Endodermal cell (in vitro differentiated cells): ENCODE measurements at regions not wholly inside any gene's neighbourhood (a gene's known extent, or its start where the extent isn't known, plus 50 kb on each side); places are given as distances from the start of the nearest gene placed in this dataset.
"Not testable (repeated sequence)": the region's sequence is repeated elsewhere in the genome, so short reads cannot be mapped to it uniquely, and the experiment has no call there.

Experiments used
- DNase-seq: peaks from one replicate; pipeline ENCODE4 v3.0.0-alpha.2; 2017
- H3K27ac ChIP-seq: 2 replicates; pipeline ENCODE4 v1.5.1; 2013; ENCODE audit warnings: mild to moderate bottlenecking, low read depth, low read length, moderate library complexity
- H3K27me3 ChIP-seq: 2 replicates; pipeline ENCODE4 v1.6.1; 2013; ENCODE audit warnings: mild to moderate bottlenecking, low read length, moderate library complexity; ENCODE audit not compliant: insufficient read depth, control insufficient read depth, poor library complexity, severe bottlenecking
- H3K36me3 ChIP-seq: 2 replicates; pipeline ENCODE4 v1.7.0; 2013; ENCODE audit warnings: mild to moderate bottlenecking, low read length, moderate library complexity; ENCODE audit not compliant: control insufficient read depth, insufficient read depth
- H3K4me1 ChIP-seq: one replicate; pipeline ENCODE4 v1.7.0; 2013; ENCODE audit warnings: low read length; ENCODE audit not compliant: control insufficient read depth, insufficient read depth
- H3K4me3 ChIP-seq: 2 replicates; pipeline ENCODE4 v1.5.1; 2013; ENCODE audit warnings: mild to moderate bottlenecking, low read length, moderate library complexity
- H3K9ac ChIP-seq: 2 replicates; pipeline ENCODE4 v1.6.1; 2013; ENCODE audit warnings: mild to moderate bottlenecking, low read length, moderate library complexity; ENCODE audit not compliant: poor library complexity, severe bottlenecking; ENCODE audit errors: extremely low read depth
- H3K9me3 ChIP-seq: 2 replicates; pipeline ENCODE4 v1.6.1; 2013; ENCODE audit warnings: mild to moderate bottlenecking, low read length, moderate library complexity; ENCODE audit not compliant: control insufficient read depth
- H3K27ac Mint-ChIP-seq: 2 replicates; pipeline ENCODE4 v1.8.0; 2020; ENCODE audit warnings: mixed read lengths
- H3K27me3 Mint-ChIP-seq: 2 replicates; pipeline ENCODE4 v1.8.0; 2021; ENCODE audit warnings: mild to moderate bottlenecking, mixed read lengths; ENCODE audit not compliant: insufficient read depth
- H3K36me3 Mint-ChIP-seq: 2 replicates; pipeline ENCODE4 v1.8.0; 2020; ENCODE audit warnings: low read depth, mixed read lengths
- H3K4me1 Mint-ChIP-seq: 2 replicates; pipeline ENCODE4 v1.8.0; 2020; ENCODE audit warnings: mixed read lengths
- H3K4me3 Mint-ChIP-seq: 2 replicates; pipeline ENCODE4 v1.8.0; 2020; ENCODE audit warnings: mild to moderate bottlenecking, moderate library complexity, mixed read lengths
- H3K9me3 Mint-ChIP-seq: 2 replicates; pipeline ENCODE4 v1.8.0; 2020; ENCODE audit warnings: mild to moderate bottlenecking, mixed read lengths
- WGBS, 2 experiments: methylation state at CpG; one replicate each; pipeline versions ENCODE4 v1.1.5 to v1.1.7; 2013; ENCODE audit warnings: missing lambda C conversion rate in 2 of 2, mixed read lengths in 1 of 2; ENCODE audit not compliant: insufficient coverage in 1 of 2, insufficient read length in 1 of 2; 5-methylcytosine and 5-hydroxymethylcytosine counted together
- TF ChIP-seq, protein P1 (sequence below): fragments of 200-600 bp; sonication (generic); conservative IDR thresholded peaks from 2 replicates; pipeline ENCODE4 v1.5.0; 2021; ENCODE audit warnings: antibody characterized with exemption, mild to moderate bottlenecking

DNA sequence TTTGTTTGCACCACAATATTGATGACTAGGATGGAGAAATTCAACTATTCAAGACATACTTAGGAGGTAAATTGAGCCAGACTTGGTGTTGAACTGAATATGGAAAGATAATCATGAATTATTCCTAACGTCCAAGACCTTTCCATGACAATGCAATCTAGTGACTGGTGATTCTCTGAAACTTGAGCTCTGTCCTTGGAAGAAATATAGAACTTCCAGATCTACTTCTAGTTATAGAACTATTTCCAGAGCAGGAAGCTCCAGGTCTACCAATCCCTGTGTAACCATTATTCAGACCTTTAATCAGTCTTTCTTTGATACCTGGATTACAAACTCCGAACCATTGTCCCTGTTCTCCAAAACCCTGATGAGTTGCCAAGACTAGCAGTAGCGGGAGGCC, 272.6 kb upstream of the SLC14A2 start:
- Histone ChIP-seq H3K27ac (no peak overlapping the region), H3K4me3 (peak overlapping the region; percentile 15), H3K9me3 (peaks cover 3% of the 10 kb centered on the region), H3K27me3 (no peaks in the 10 kb centered on the region), H3K9ac (no peak overlapping the region), H3K4me1 (peaks cover 14% of the 10 kb centered on the region), H3K36me3 (no peaks in the 10 kb centered on the region)
- Mint-ChIP-seq H3K36me3 (no peaks in the 10 kb centered on the region), H3K9me3 (peaks cover 9% of the 10 kb centered on the region), H3K4me1 (peaks cover 36% of the 10 kb centered on the region), H3K27ac (no peak overlapping the region), H3K27me3 (no peaks in the 10 kb centered on the region), H3K4me3 (no peak overlapping the region)
- TF ChIP-seq, protein P1, sequence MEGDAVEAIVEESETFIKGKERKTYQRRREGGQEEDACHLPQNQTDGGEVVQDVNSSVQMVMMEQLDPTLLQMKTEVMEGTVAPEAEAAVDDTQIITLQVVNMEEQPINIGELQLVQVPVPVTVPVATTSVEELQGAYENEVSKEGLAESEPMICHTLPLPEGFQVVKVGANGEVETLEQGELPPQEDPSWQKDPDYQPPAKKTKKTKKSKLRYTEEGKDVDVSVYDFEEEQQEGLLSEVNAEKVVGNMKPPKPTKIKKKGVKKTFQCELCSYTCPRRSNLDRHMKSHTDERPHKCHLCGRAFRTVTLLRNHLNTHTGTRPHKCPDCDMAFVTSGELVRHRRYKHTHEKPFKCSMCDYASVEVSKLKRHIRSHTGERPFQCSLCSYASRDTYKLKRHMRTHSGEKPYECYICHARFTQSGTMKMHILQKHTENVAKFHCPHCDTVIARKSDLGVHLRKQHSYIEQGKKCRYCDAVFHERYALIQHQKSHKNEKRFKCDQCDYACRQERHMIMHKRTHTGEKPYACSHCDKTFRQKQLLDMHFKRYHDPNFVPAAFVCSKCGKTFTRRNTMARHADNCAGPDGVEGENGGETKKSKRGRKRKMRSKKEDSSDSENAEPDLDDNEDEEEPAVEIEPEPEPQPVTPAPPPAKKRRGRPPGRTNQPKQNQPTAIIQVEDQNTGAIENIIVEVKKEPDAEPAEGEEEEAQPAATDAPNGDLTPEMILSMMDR = no peak
- WGBS, 2 experiments = 93 to 98% methylated on average over 3 of the region's 3 CpGs
- no peak for DNase-seq

DNA sequence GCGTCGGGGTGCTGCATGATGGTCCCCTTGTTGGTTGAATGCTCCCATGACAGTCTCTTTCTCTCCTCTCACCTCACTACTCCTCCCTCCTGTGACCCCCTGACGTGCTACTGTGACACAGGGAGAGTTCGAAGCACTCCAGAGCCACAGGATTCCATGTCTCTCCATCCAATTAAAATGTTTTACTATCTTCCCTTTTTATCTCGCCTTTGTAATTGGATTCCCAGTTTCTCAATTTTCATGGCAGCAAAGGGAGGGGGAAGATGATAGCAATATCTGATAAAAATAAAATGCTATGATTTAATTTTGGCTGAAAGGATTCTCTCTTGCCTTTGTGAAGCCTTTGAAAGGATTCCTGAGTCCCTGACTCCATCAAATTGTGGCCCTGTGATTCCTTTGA, 271.9 kb upstream of the SLC14A2 start:
- TF ChIP-seq, protein P1 = no peak
- no peaks in the 10 kb centered on the region for H3K36me3 Mint-ChIP-seq
- 73 to 100% methylated on average over 2 to 5 of the region's 5 CpGs for WGBS, 2 experiments
- no peaks in the 10 kb centered on the region for H3K27me3 Mint-ChIP-seq
- no peak overlapping the region for H3K4me3 Mint-ChIP-seq
- H3K9me3 ChIP-seq = no peaks in the 10 kb centered on the region
- peaks cover 14% of the 10 kb centered on the region for H3K4me1 ChIP-seq
- H3K27ac ChIP-seq = no peak overlapping the region
- no peak overlapping the region for H3K9ac ChIP-seq
- H3K9me3 Mint-ChIP-seq = peaks cover 5% of the 10 kb centered on the region
- no peak for DNase-seq
- peaks cover 36% of the 10 kb centered on the region for H3K4me1 Mint-ChIP-seq
- H3K27me3 ChIP-seq = no peaks in the 10 kb centered on the region
- no peak overlapping the region for H3K4me3 ChIP-seq
- no peak overlapping the region for H3K27ac Mint-ChIP-seq
- no peaks in the 10 kb centered on the region for H3K36me3 ChIP-seq

DNA sequence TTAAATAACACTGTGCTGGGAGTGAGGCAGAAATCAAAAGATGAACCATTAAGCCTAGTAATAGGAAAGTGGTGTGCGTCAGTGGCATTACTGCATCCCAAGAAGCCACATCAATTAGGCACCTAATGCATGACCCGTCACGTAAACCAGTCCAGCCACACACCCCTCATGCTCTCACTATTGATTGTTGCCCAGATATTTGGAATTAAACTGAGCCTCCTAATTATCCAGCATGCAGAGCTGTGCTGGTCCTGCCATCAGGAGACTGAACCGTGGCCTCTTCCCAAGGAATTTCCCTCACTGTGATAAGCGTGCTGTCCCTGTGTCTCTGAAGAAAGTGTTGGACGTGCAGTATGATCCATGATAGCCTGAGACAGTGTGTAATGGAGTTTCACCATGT, 270.6 kb upstream of the SLC14A2 start:
- H3K9ac ChIP-seq, DNase-seq, H3K27me3 Mint-ChIP-seq, H3K27ac ChIP-seq, H3K9me3 ChIP-seq, H3K9me3 Mint-ChIP-seq, H3K4me3 Mint-ChIP-seq, H3K36me3 Mint-ChIP-seq, H3K36me3 ChIP-seq, H3K4me3 ChIP-seq, H3K27ac Mint-ChIP-seq, H3K27me3 ChIP-seq: not testable (repeated sequence)
- WGBS, 2 experiments = 91 to 93% methylated on average over 5 to 6 of the region's 6 CpGs
- peaks cover 33% of the 10 kb centered on the region for H3K4me1 Mint-ChIP-seq
- peaks cover 14% of the 10 kb centered on the region for H3K4me1 ChIP-seq

DNA sequence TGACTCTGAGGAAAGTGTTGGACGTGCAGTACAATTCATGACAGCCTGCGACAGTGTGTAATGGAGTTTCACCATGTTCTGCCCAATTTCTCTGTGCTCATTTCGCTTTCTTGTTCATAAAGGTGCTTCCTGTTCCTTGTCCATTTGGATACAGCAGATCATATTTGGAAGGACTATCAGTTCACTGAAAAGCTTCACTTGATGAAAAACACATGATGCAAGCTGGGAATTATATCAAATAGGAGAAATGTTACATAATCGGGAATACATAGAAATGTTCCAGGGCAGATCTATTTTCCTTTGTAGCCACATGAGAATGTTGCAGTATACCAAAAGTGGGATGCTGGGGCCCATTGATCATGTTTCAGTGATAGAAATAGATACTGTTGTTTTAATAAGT, 266.3 kb upstream of the SLC14A2 start:
- no peak overlapping the region for H3K27ac ChIP-seq
- no peaks in the 10 kb centered on the region for H3K4me1 ChIP-seq
- H3K4me3 ChIP-seq = no peak overlapping the region
- peaks cover 5% of the 10 kb centered on the region for H3K4me1 Mint-ChIP-seq
- H3K4me3 Mint-ChIP-seq = no peak overlapping the region
- H3K9me3 ChIP-seq = no peaks in the 10 kb centered on the region
- H3K9me3 Mint-ChIP-seq = no peaks in the 10 kb centered on the region
- no peak for DNase-seq
- H3K36me3 ChIP-seq = no peaks in the 10 kb centered on the region
- no peaks in the 10 kb centered on the region for H3K27me3 ChIP-seq
- WGBS, 2 experiments = 96% methylated on average over 4 of the region's 4 CpGs
- H3K36me3 Mint-ChIP-seq = no peaks in the 10 kb centered on the region
- TF ChIP-seq, protein P1 = no peak
- no peak overlapping the region for H3K9ac ChIP-seq
- H3K27me3 Mint-ChIP-seq = no peaks in the 10 kb centered on the region
- H3K27ac Mint-ChIP-seq = no peak overlapping the region
